H1 (cell line): ENCODE measurements at regions not wholly inside any gene's neighbourhood (a gene's known extent, or its start where the extent isn't known, plus 50 kb on each side); places are given as distances from the start of the nearest gene placed in this dataset.

ENCODE experiments used
- BRCA1 ChIP-seq: IDR thresholded peaks from 2 replicates; pipeline ENCODE4 v1.6.1; 2012; ENCODE audit warnings: low read depth, low read length, improper control_type of control experiment
- CHD7 ChIP-seq: fragments of 300-600 bp; sonication (generic); IDR thresholded peaks from 2 replicates; pipeline ENCODE4 v1.7.1; 2012; ENCODE audit warnings: low read length, moderate library complexity, mild to moderate bottlenecking, inconsistent platforms; ENCODE audit not compliant: insufficient replicate concordance
- EGR1 ChIP-seq: IDR thresholded peaks from 2 replicates; pipeline ENCODE4 v1.6.1; 2011; ENCODE audit warnings: low read depth, low read length, borderline replicate concordance
- KDM5A ChIP-seq: fragments of 200-600 bp; IDR thresholded peaks from 2 replicates; pipeline ENCODE4 v1.7.1; 2012; ENCODE audit warnings: mild to moderate bottlenecking, low read length, inconsistent platforms, mixed read lengths
- PHF8 ChIP-seq: fragments of 200-600 bp; sonication (generic); conservative IDR thresholded peaks from 2 replicates; pipeline ENCODE4 v1.7.1; 2012; ENCODE audit warnings: low read depth, mild to moderate bottlenecking, inconsistent platforms, low read length, moderate library complexity
- POU5F1 ChIP-seq: IDR thresholded peaks from 2 replicates; pipeline ENCODE4 v1.6.1; 2011; ENCODE audit warnings: low read depth, mild to moderate bottlenecking, low read length, moderate library complexity
- RNF2 ChIP-seq: fragments of 200-900, 300-1000 bp; sonication (generic); IDR thresholded peaks from 2 replicates; pipeline ENCODE4 v1.7.1; 2016; ENCODE audit warnings: borderline replicate concordance, low read depth, mild to moderate bottlenecking, antibody characterized with exemption, low read length; ENCODE audit not compliant: poor library complexity, severe bottlenecking; ENCODE audit errors: missing control alignments
- SAP30 ChIP-seq: fragments of 300-600 bp; sonication (generic); IDR thresholded peaks from 2 replicates; pipeline ENCODE4 v1.7.1; 2012; ENCODE audit warnings: low read length, moderate library complexity, mild to moderate bottlenecking, inconsistent platforms; ENCODE audit not compliant: insufficient read depth, insufficient replicate concordance
- SIX5 ChIP-seq: IDR thresholded peaks from 2 replicates; pipeline ENCODE4 v1.6.1; 2011; ENCODE audit warnings: mild to moderate bottlenecking, low read depth, low read length
- SP1 ChIP-seq: IDR thresholded peaks from 2 replicates; pipeline ENCODE4 v1.6.1; 2011; ENCODE audit warnings: low read depth, low read length

GRCh38 chr6:139711804-139712585, 337.5 kb upstream of the CITED2 start (continued):
- TF ChIP-seq CHD7 = no peak
- TF ChIP-seq SP1 = no peak
- no peak for TF ChIP-seq POU5F1
- no peak for TF ChIP-seq PHF8
- no peak for TF ChIP-seq SIX5
- no peak for TF ChIP-seq RNF2
- no peak for TF ChIP-seq SAP30
- no peak for TF ChIP-seq KDM5A
- TF ChIP-seq EGR1 = no peak
- TF ChIP-seq BRCA1 = no peak
